GM12874 (cell line): ENCODE measurements at regions not wholly inside any gene's neighbourhood (a gene's known extent, or its start where the extent isn't known, plus 50 kb on each side); places are given as distances from the start of the nearest gene placed in this dataset.

ENCODE experiments used
- CTCF ChIP-seq: IDR thresholded peaks from 2 replicates; pipeline ENCODE4 v1.5.1; 2011; ENCODE audit warnings: low read depth, mild to moderate bottlenecking, control low read depth, low read length, moderate library complexity; ENCODE audit not compliant: insufficient read depth

- no peak for TF ChIP-seq CTCF
Observed at GRCh38 chr2:15800495-15801329, 139.6 kb upstream of the MYCN start.

DNA sequence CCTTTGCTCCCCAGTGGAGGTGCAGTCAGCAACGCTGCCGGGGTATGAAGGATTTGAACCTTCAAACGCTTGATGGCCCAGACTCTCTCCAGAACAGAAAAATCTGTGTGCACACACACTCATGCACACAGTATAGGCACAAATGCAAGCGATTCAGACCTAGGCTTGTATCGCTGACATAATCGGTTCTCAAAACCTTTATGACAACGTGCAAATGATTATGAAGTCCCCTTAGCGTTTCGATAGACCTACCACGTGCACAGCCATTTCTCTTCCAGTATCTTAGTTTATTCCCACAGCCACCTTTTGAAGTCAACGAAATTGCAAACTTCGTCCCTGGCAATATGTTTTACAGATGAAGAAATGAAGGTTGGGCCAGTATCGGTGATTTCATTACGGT lies 138.9 kb upstream of the MYCN start:
- no peak for TF ChIP-seq CTCF

DNA sequence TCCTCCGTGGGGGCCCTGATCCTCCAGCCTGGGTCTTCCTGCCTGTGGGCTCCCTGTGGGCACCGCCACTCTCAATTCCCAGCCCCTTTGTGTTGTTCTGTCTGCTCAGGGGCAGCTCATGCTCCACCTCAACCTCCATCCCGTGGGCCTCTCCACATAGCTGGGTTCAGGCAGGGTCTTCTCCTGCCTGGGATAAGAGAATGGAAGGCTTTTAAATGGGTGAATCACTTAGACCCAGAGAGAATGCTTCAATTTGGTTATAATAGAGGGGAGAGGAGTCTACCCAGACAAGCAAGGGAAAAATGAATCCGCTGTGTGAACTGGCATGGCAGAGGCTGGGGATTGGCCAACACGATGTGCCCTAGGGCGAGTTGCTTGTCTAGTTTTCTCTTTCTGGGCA lies 138.4 kb upstream of the MYCN start:
- TF ChIP-seq CTCF = no peak

DNA sequence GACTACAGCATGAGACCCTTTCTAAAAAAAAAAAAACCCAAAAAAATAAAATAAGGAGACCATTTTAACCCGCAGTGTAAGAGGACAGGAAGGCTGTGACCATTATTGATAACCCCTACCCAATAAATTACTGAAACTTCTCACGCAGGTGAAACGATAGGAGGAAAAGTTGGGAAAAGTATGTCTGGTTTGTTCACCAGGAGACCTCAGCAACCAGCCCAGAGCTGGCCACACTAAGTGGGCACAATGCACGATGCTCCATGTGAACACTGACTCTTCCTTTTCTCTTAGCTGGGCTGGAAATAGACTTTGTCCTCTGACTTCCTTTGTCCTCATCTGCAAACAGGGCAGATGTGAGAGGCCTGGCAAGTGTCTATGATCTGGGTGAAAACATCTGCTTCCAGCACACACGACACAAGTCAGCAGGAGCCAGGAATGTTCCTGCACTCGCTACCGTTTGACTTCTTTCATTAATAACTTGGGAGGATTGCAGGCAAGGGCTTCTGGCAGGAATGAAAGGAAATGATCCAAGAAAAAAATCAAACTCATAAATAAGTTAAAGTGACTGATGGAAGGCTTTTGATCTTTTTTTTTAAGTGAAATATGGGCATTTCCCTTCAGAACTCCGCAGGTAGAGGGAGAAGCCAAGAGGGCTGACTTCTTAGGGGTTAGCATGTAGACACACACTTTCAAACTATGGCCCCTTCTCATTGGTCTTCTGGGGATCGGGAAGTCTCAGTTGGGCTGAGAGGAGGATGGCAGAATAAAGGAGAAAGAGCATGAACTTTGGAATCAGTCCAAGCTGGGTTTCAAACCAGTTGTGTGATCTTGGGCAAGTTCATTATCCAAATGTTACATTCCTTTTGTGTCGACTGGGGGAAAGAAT lies 137.4 kb upstream of the MYCN start:
- no peak for TF ChIP-seq CTCF

- TF ChIP-seq CTCF = no peak
Observed at GRCh38 chr2:15803543-15804245, 136.7 kb upstream of the MYCN start.

- TF ChIP-seq CTCF = no peak
Observed at GRCh38 chr2:15804246-15804619, 136.1 kb upstream of the MYCN start.

GRCh38 chr2:15804691-15805090 lies 135.7 kb upstream of the MYCN start:
- no peak for TF ChIP-seq CTCF
